ENCODE measurements at regions not wholly inside any gene's neighbourhood (a gene's known extent, or its start where the extent isn't known, plus 50 kb on each side); places are given as distances from the start of the nearest gene placed in this dataset.
"Not testable (repeated sequence)": the region's sequence is repeated elsewhere in the genome, so short reads cannot be mapped to it uniquely, and the experiment has no call there.

GRCh38 chr5:123732257-123732656 is 220.3 kb downstream of the CSNK1G3 start:
- ATAC-seq (no peak), DNase-seq (ENCODE audit: low spot score in 2 of 2) (no peak)
- no peak overlapping the region for H3K27ac Mint-ChIP-seq
- peaks cover 23 to 31% of the 10 kb centered on the region in 2 donors for H3K9me3 Mint-ChIP-seq
- H3K36me3 Mint-ChIP-seq = peaks cover 0 to 5% of the 10 kb centered on the region in 2 donors

- H3K9me3 Mint-ChIP-seq = peaks cover 7 to 11% of the 10 kb centered on the region in 2 donors
- ATAC-seq (no peak), DNase-seq (ENCODE audit: low spot score in 2 of 2) (no peak)
- H3K27ac Mint-ChIP-seq = no peak overlapping the region
- H3K36me3 Mint-ChIP-seq = no peaks in the 10 kb centered on the region
Observed at GRCh38 chr5:123722451-123722850, 210.5 kb downstream of the CSNK1G3 start.

- no peak for ATAC-seq
- Mint-ChIP-seq H3K36me3 (no peaks in the 10 kb centered on the region), H3K27ac (no peak overlapping the region), H3K9me3 (peaks cover 5 to 9% of the 10 kb centered on the region in 2 donors)
- no peak for DNase-seq (ENCODE audit: low spot score in 2 of 2)
Observed at GRCh38 chr5:123721675-123722276, 209.8 kb downstream of the CSNK1G3 start.

GRCh38 chr5:123720955-123721354 is 209.0 kb downstream of the CSNK1G3 start:
- Mint-ChIP-seq H3K9me3 (peaks cover 0 to 3% of the 10 kb centered on the region in 2 donors), H3K27ac (no peak overlapping the region), H3K36me3 (no peaks in the 10 kb centered on the region)
- DNase-seq (ENCODE audit: low spot score in 2 of 2) (no peak), ATAC-seq (no peak)

- Mint-ChIP-seq H3K27ac (no peak overlapping the region), H3K9me3 (peaks cover 0 to 3% of the 10 kb centered on the region in 2 donors), H3K36me3 (no peaks in the 10 kb centered on the region)
- DNase-seq (ENCODE audit: low spot score in 2 of 2) (no peak), ATAC-seq (no peak)
Observed at GRCh38 chr5:123720339-123720738, 208.4 kb downstream of the CSNK1G3 start.

- Mint-ChIP-seq H3K27ac (no peak overlapping the region), H3K36me3 (no peaks in the 10 kb centered on the region), H3K9me3 (peaks cover 0 to 3% of the 10 kb centered on the region in 2 donors)
- DNase-seq (ENCODE audit: low spot score in 2 of 2) = no peak
- ATAC-seq = no peak
Observed at GRCh38 chr5:123719004-123719403, 207.0 kb downstream of the CSNK1G3 start.

- Mint-ChIP-seq H3K9me3 (peaks cover 0 to 9% of the 10 kb centered on the region in 2 donors), H3K36me3 (no peaks in the 10 kb centered on the region), H3K27ac (no peak overlapping the region)
- ATAC-seq (no peak), DNase-seq (ENCODE audit: low spot score in 2 of 2) (no peak)
Observed at GRCh38 chr5:123718238-123718637, 206.3 kb downstream of the CSNK1G3 start.

GRCh38 chr5:123717139-123717538 is 205.2 kb downstream of the CSNK1G3 start:
- Mint-ChIP-seq H3K36me3 (no peaks in the 10 kb centered on the region), H3K27ac (no peak overlapping the region)
- ATAC-seq = no peak

GRCh38 chr5:123710031-123710430 is 198.1 kb downstream of the CSNK1G3 start:
- H3K36me3 Mint-ChIP-seq = no peaks in the 10 kb centered on the region
- ATAC-seq (no peak), DNase-seq (ENCODE audit: low spot score in 2 of 2) (no peak)
- peaks cover 8 to 12% of the 10 kb centered on the region in 2 donors for H3K9me3 Mint-ChIP-seq
- H3K27ac Mint-ChIP-seq = no peak overlapping the region

More at GRCh38 chr5:123717139-123717538, 205.2 kb downstream of the CSNK1G3 start:
- no peak for DNase-seq (ENCODE audit: low spot score in 2 of 2)
- peaks cover 0 to 11% of the 10 kb centered on the region in 2 donors for H3K9me3 Mint-ChIP-seq

GRCh38 chr5:123709422-123709821 is 197.4 kb downstream of the CSNK1G3 start:
- H3K36me3 Mint-ChIP-seq = no peaks in the 10 kb centered on the region

GRCh38 chr5:123708074-123708806 is 196.3 kb downstream of the CSNK1G3 start:
- DNase-seq (ENCODE audit: low spot score in 2 of 2) (no peak), ATAC-seq (no peak)
- Mint-ChIP-seq H3K27ac (no peak overlapping the region), H3K36me3 (no peaks in the 10 kb centered on the region), H3K9me3 (peaks cover 7 to 8% of the 10 kb centered on the region in 2 donors)

More at GRCh38 chr5:123709422-123709821, 197.4 kb downstream of the CSNK1G3 start:
- no peak for DNase-seq (ENCODE audit: low spot score in 2 of 2)
- Mint-ChIP-seq H3K27ac (no peak overlapping the region), H3K9me3 (peaks cover 8 to 12% of the 10 kb centered on the region in 2 donors)
- no peak for ATAC-seq

- Mint-ChIP-seq H3K9me3 (peaks cover 5 to 8% of the 10 kb centered on the region in 2 donors), H3K36me3 (no peaks in the 10 kb centered on the region), H3K27ac (no peak overlapping the region)
- no peak for ATAC-seq
- no peak for DNase-seq (ENCODE audit: low spot score in 2 of 2)
Observed at GRCh38 chr5:123706531-123706930, 194.6 kb downstream of the CSNK1G3 start.

GRCh38 chr5:123705741-123706140 is 193.8 kb downstream of the CSNK1G3 start:
- Mint-ChIP-seq H3K9me3 (peaks cover 5 to 8% of the 10 kb centered on the region in 2 donors), H3K27ac (no peak overlapping the region), H3K36me3 (no peaks in the 10 kb centered on the region)
- no peak for DNase-seq (ENCODE audit: low spot score in 2 of 2)
- no peak for ATAC-seq

- Mint-ChIP-seq H3K9me3 (peaks cover 0 to 3% of the 10 kb centered on the region in 2 donors), H3K27ac (no peak overlapping the region)
- ATAC-seq = no peak
Observed at GRCh38 chr5:123701511-123702200, 189.7 kb downstream of the CSNK1G3 start.

GRCh38 chr5:123700624-123701287 is 188.8 kb downstream of the CSNK1G3 start:
- DNase-seq (ENCODE audit: low spot score in 2 of 2) (no peak), ATAC-seq (no peak)
- peaks cover 0 to 3% of the 10 kb centered on the region in 2 donors for H3K9me3 Mint-ChIP-seq
- H3K27ac Mint-ChIP-seq = no peak overlapping the region
- no peaks in the 10 kb centered on the region for H3K36me3 Mint-ChIP-seq

More at GRCh38 chr5:123701511-123702200, 189.7 kb downstream of the CSNK1G3 start:
- H3K36me3 Mint-ChIP-seq = no peaks in the 10 kb centered on the region
- no peak for DNase-seq (ENCODE audit: low spot score in 2 of 2)

GRCh38 chr5:123699571-123699970 is 187.6 kb downstream of the CSNK1G3 start:
- Mint-ChIP-seq H3K27ac (no peak overlapping the region), H3K36me3 (no peaks in the 10 kb centered on the region), H3K9me3 (peaks cover 0 to 3% of the 10 kb centered on the region in 2 donors)
- ATAC-seq (no peak), DNase-seq (ENCODE audit: low spot score in 2 of 2) (no peak)

GRCh38 chr5:123698937-123699336 is 187.0 kb downstream of the CSNK1G3 start:
- not testable (repeated sequence) for DNase-seq (ENCODE audit: low spot score in 2 of 2); ATAC-seq; H3K27ac Mint-ChIP-seq

More at GRCh38 chr5:123698937-123699336, 187.0 kb downstream of the CSNK1G3 start:
- H3K36me3 Mint-ChIP-seq, H3K9me3 Mint-ChIP-seq: not testable (repeated sequence)
